ENCODE measurements at regions not wholly inside any gene's neighbourhood (a gene's known extent, or its start where the extent isn't known, plus 50 kb on each side); places are given as distances from the start of the nearest gene placed in this dataset.

- no peak overlapping the region for H3K27ac Mint-ChIP-seq
- H3K4me3 Mint-ChIP-seq = no peak overlapping the region
- H3K4me1 Mint-ChIP-seq (ENCODE audit: low read depth) = no peaks in the 10 kb centered on the region
- H3K9me3 Mint-ChIP-seq (ENCODE audit: low read depth) = no peaks in the 10 kb centered on the region
- H3K27me3 Mint-ChIP-seq = peaks cover 7% of the 10 kb centered on the region
- no peaks in the 10 kb centered on the region for H3K36me3 Mint-ChIP-seq
Observed at GRCh38 chr3:25884981-25885380, 95.1 kb downstream of the OXSM start.

DNA sequence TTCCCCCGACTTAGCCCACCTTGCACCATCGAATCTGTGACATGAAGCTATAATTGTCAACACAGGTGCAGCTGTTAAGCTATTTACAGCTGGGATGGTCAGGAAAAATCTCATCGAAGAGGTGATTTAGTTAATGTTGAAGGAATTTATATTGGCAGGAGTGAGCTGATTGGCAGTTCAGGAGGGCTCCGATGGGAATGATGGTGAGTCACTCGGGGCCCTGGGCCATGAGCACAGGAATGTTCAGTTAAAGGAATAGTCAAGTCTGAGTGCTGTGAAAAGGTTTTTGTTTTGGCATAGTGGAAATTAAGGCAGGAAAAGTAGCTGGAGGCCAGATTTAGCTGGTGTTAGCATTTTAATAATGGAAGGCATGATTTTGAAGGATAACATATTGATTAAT lies 95.7 kb downstream of the OXSM start:
- Mint-ChIP-seq H3K27ac (no peak overlapping the region), H3K4me1 (ENCODE audit: low read depth) (no peaks in the 10 kb centered on the region), H3K36me3 (no peaks in the 10 kb centered on the region), H3K4me3 (no peak overlapping the region), H3K9me3 (ENCODE audit: low read depth) (no peaks in the 10 kb centered on the region), H3K27me3 (peaks cover 7% of the 10 kb centered on the region)

- Mint-ChIP-seq H3K4me1 (ENCODE audit: low read depth) (no peaks in the 10 kb centered on the region), H3K27me3 (peaks cover 7% of the 10 kb centered on the region), H3K36me3 (no peaks in the 10 kb centered on the region), H3K9me3 (ENCODE audit: low read depth) (no peaks in the 10 kb centered on the region), H3K4me3 (no peak overlapping the region), H3K27ac (no peak overlapping the region)
Observed at GRCh38 chr3:25887907-25888306, 98.0 kb downstream of the OXSM start.

GRCh38 chr3:25888892-25889524 lies 99.1 kb downstream of the OXSM start:
- H3K27ac Mint-ChIP-seq = no peak overlapping the region
- H3K36me3 Mint-ChIP-seq = no peaks in the 10 kb centered on the region
- peaks cover 7% of the 10 kb centered on the region for H3K27me3 Mint-ChIP-seq
- no peak overlapping the region for H3K4me3 Mint-ChIP-seq
- H3K9me3 Mint-ChIP-seq (ENCODE audit: low read depth) = no peaks in the 10 kb centered on the region
- H3K4me1 Mint-ChIP-seq (ENCODE audit: low read depth) = no peaks in the 10 kb centered on the region

- Mint-ChIP-seq H3K9me3 (ENCODE audit: low read depth) (no peaks in the 10 kb centered on the region), H3K4me3 (no peak overlapping the region), H3K4me1 (ENCODE audit: low read depth) (no peaks in the 10 kb centered on the region), H3K27me3 (peaks cover 7% of the 10 kb centered on the region), H3K27ac (no peak overlapping the region), H3K36me3 (no peaks in the 10 kb centered on the region)
Observed at GRCh38 chr3:25889525-25889917, 99.6 kb downstream of the OXSM start.

- Mint-ChIP-seq H3K27ac (no peak overlapping the region), H3K4me1 (ENCODE audit: low read depth) (no peaks in the 10 kb centered on the region), H3K27me3 (no peaks in the 10 kb centered on the region), H3K4me3 (no peak overlapping the region), H3K36me3 (no peaks in the 10 kb centered on the region), H3K9me3 (ENCODE audit: low read depth) (no peaks in the 10 kb centered on the region)
Observed at GRCh38 chr3:25894101-25894500, 104.2 kb downstream of the OXSM start.

GRCh38 chr3:25895031-25895430 lies 105.1 kb downstream of the OXSM start:
- Mint-ChIP-seq H3K4me1 (ENCODE audit: low read depth) (no peaks in the 10 kb centered on the region), H3K27me3 (no peaks in the 10 kb centered on the region), H3K4me3 (no peak overlapping the region), H3K27ac (no peak overlapping the region), H3K9me3 (ENCODE audit: low read depth) (no peaks in the 10 kb centered on the region), H3K36me3 (no peaks in the 10 kb centered on the region)

GRCh38 chr3:25895443-25895842 lies 105.6 kb downstream of the OXSM start:
- Mint-ChIP-seq H3K4me3 (no peak overlapping the region), H3K27ac (no peak overlapping the region), H3K4me1 (ENCODE audit: low read depth) (peaks cover 3% of the 10 kb centered on the region), H3K36me3 (peaks cover 3% of the 10 kb centered on the region), H3K9me3 (ENCODE audit: low read depth) (peaks cover 3% of the 10 kb centered on the region), H3K27me3 (no peaks in the 10 kb centered on the region)

GRCh38 chr3:25897019-25897418 lies 107.1 kb downstream of the OXSM start:
- Mint-ChIP-seq H3K9me3 (ENCODE audit: low read depth) (peaks cover 3% of the 10 kb centered on the region), H3K4me1 (ENCODE audit: low read depth) (peaks cover 8% of the 10 kb centered on the region), H3K27me3 (no peaks in the 10 kb centered on the region), H3K36me3 (peaks cover 3% of the 10 kb centered on the region), H3K27ac (no peak overlapping the region), H3K4me3 (no peak overlapping the region)

GRCh38 chr3:25899352-25900101 lies 109.6 kb downstream of the OXSM start:
- H3K9me3 Mint-ChIP-seq (ENCODE audit: low read depth) = peaks cover 3% of the 10 kb centered on the region
- H3K36me3 Mint-ChIP-seq = peaks cover 3% of the 10 kb centered on the region
- no peak overlapping the region for H3K27ac Mint-ChIP-seq
- H3K27me3 Mint-ChIP-seq = no peaks in the 10 kb centered on the region
- H3K4me1 Mint-ChIP-seq (ENCODE audit: low read depth) = peaks cover 17% of the 10 kb centered on the region
- no peak overlapping the region for H3K4me3 Mint-ChIP-seq

GRCh38 chr3:25900161-25900560 lies 110.3 kb downstream of the OXSM start:
- H3K4me1 Mint-ChIP-seq (ENCODE audit: low read depth) = peaks cover 17% of the 10 kb centered on the region
- no peak overlapping the region for H3K4me3 Mint-ChIP-seq
- peaks cover 3% of the 10 kb centered on the region for H3K36me3 Mint-ChIP-seq
- H3K27ac Mint-ChIP-seq = peak overlapping the region; percentile 11
- H3K9me3 Mint-ChIP-seq (ENCODE audit: low read depth) = peaks cover 3% of the 10 kb centered on the region
- H3K27me3 Mint-ChIP-seq = no peaks in the 10 kb centered on the region

DNA sequence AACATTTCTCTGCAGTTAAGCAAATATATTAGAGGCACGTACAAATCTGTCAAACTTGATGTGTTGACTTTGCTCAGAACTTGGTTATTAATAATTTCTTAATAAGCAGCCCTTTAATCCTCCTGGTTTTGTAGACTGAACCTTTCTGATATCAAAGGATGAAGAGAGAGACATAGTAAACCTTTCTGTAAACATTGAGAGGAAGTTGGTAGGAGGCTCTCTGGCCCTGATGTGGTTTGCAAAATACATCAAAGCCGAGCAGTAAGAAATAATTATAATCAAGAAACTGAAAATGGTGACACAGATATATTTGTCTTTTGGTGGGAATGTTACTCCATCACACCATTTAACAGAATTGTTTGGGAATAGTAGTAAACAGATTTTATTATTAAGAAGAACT lies 111.9 kb downstream of the OXSM start:
- peak overlapping the region; percentile 11 for H3K4me3 Mint-ChIP-seq
- peaks cover 3% of the 10 kb centered on the region for H3K9me3 Mint-ChIP-seq (ENCODE audit: low read depth)
- H3K27ac Mint-ChIP-seq = no peak overlapping the region
- peaks cover 3% of the 10 kb centered on the region for H3K36me3 Mint-ChIP-seq
- peaks cover 17% of the 10 kb centered on the region for H3K4me1 Mint-ChIP-seq (ENCODE audit: low read depth)
- no peaks in the 10 kb centered on the region for H3K27me3 Mint-ChIP-seq

DNA sequence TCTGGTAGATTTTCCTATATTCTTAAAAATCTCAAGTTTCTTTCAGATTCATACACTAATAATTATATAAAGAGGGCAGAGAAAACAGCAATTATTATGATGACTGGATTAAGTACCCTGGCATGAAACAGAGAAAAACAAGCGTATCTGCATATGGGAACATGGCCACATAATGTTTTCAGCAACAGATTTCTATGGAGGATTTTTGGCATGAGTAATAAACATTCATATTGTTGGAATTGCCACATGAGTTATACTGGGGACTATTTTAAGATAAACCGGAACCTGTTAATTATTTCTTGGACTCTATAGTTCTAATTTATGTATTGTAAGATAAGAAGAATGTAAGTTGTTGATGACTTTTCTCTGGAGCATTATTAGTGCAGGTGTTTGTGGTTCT lies 112.7 kb downstream of the OXSM start:
- no peaks in the 10 kb centered on the region for H3K27me3 Mint-ChIP-seq
- peaks cover 17% of the 10 kb centered on the region for H3K4me1 Mint-ChIP-seq (ENCODE audit: low read depth)
- peaks cover 3% of the 10 kb centered on the region for H3K9me3 Mint-ChIP-seq (ENCODE audit: low read depth)
- H3K36me3 Mint-ChIP-seq = peaks cover 3% of the 10 kb centered on the region
- no peak overlapping the region for H3K4me3 Mint-ChIP-seq
- no peak overlapping the region for H3K27ac Mint-ChIP-seq

DNA sequence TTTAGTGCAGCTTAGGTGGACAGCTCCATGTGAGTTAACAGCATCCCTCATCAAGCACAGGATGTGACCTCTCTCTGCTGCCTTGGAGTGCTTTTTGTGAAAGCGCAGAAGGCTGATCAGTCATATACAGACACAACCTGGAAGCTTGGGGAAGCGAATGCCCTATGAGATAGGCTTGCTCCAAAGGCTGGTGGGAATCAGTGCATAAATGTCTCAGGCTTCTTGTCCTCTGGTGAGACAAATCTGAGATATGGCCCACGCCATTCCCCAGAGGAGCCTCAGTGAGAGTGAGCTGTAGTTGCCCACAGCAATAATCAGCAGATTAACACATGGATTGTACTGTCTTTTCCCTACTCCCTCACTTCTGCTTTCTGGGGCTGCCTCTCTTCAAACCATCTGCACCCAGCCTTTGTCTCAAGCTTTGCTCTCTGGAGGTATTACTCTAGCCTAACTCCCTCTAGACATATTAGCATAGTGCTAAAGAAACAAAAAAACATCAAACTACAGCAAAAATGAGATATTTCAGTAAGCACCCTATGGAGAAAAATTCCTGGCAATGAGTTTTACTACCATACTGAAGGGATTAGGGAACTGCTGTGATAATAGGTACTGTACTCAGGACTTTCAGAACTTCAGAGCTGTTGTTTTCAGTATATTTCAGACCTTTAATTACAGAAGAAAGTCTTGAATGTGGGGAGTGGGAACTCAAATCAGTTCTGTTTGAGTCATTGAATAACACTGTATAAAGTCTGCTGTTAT lies 113.7 kb downstream of the OXSM start:
- peaks cover 3% of the 10 kb centered on the region for H3K9me3 Mint-ChIP-seq (ENCODE audit: low read depth)
- no peaks in the 10 kb centered on the region for H3K27me3 Mint-ChIP-seq

DNA sequence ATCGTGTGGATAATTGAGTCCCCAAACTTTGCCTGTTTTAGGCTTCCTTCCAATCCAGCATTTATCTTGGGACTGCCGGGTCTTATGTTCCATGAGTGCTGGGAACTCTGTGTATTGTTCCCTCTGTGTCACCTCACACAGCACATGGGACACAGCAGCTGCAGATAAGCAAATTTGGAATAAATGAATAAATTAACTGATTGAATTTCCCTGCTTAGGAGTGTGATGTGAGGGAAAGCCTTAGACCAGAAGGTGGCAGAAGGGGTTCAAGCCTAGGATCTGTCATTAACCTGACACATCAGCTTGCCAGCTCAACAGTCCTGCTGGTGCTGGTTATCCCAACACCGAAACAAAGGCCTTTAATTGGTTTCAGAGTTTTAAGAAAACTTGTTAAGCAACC lies 114.3 kb downstream of the OXSM start:
- Mint-ChIP-seq H3K4me1 (ENCODE audit: low read depth) (peaks cover 17% of the 10 kb centered on the region), H3K27me3 (no peaks in the 10 kb centered on the region), H3K36me3 (peaks cover 6% of the 10 kb centered on the region), H3K4me3 (no peak overlapping the region), H3K27ac (no peak overlapping the region), H3K9me3 (ENCODE audit: low read depth) (peaks cover 3% of the 10 kb centered on the region)

More for the DNA sequence above, 113.7 kb downstream of the OXSM start:
- H3K27ac Mint-ChIP-seq = no peak overlapping the region
- H3K36me3 Mint-ChIP-seq = peaks cover 6% of the 10 kb centered on the region
- peaks cover 17% of the 10 kb centered on the region for H3K4me1 Mint-ChIP-seq (ENCODE audit: low read depth)
- H3K4me3 Mint-ChIP-seq = no peak overlapping the region
